ENCODE measurements at regions not wholly inside any gene's neighbourhood (a gene's known extent, or its start where the extent isn't known, plus 50 kb on each side); places are given as distances from the start of the nearest gene placed in this dataset.
"Not testable (repeated sequence)": the region's sequence is repeated elsewhere in the genome, so short reads cannot be mapped to it uniquely, and the experiment has no call there.

DNA sequence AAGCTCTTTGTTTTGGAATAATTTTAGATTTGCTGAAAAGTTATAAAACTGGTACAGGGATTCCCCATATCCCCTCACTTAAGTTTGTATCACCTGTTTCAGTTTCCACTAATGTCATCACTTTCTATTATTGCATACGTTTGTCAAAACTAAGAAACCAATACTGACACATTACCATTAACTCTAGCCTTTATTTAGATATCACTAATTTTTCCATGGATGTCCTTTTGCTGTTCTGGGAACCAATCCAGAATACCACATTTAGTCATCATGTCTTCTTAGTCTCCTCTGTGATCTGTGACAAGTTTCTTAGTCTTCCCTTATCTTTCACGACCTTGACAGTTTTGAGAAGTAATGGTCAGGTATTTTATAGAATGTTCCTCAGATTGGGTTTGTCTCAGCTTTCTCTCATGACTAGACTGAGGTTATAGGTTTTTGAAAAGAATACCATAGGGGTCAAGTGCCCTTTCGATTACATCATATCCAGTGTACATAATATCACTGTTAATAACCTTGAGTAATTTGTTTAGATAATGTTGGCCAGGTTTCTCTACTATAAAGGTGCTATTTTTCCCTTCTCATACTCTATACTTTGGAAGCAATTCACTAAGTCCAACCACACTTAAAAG, 51.9 kb upstream of the NMUR2 start:
- no peak for DNase-seq

- DNase-seq, result no peak
These were observed 57.1 kb upstream of the NMUR2 start for GRCh38 chr5:152462021-152462721.

- no peak for DNase-seq
These were observed 59.0 kb upstream of the NMUR2 start for GRCh38 chr5:152464048-152464447.

DNA sequence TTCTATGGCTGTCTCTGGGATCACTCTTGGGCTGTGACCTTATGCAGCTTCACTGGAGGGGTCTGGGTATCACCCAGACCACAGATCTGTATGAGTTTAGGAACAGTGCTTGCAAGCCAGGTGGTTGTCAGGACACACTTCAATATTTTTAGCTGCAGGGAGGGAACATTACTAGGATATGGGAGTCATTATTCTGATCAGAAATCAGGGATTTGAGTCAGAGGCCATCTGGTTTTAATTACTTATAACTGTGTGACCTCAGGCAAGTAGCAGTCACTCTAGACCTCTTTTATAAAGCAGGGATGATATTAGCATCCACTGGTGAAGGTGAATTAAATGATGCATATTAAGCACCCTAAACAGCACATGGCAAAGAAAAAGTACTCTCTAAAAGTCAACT, 60.1 kb upstream of the NMUR2 start:
- DNase-seq, result no peak

GRCh38 chr5:152466085-152466745, 61.1 kb upstream of the NMUR2 start:
- DNase-seq, result no peak

DNA sequence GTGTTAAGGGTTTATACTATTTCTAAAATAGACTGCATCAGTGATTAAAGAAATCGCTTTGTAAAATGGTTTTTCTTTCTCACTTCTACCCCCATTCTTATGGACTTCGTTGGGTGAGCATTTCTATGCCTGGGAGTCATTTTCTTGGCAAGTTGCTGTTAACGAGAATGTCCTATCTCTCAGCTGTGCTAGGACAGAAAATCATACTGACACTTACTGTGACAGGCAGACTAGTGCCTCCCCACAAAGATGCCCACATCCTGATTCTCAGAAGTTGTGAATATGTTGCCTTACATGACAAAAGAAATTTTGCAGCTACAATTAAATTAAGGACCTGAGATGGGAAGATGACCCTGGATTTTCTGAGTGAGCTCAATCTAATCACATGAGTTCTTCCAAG, 65.1 kb upstream of the NMUR2 start:
- no peak for DNase-seq

DNA sequence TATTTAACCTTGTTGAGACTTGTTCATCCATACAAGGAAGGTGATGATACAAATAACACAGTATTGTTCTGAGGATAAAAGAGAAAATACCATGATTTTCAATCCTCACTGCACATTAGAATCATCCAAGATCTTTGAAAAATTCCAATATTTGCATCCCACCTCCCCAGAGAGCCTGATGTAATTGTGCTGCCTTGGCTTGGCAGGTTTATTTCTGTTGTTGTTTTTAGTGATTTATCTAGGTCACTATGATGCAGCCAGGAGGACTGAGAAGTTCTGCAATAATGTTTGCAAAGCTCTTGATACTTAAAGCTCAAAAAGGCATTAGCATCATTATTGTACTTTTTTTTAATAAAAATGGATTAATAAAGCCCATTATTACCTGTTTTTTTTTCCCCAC, 67.0 kb upstream of the NMUR2 start:
- DNase-seq, result no peak

DNA sequence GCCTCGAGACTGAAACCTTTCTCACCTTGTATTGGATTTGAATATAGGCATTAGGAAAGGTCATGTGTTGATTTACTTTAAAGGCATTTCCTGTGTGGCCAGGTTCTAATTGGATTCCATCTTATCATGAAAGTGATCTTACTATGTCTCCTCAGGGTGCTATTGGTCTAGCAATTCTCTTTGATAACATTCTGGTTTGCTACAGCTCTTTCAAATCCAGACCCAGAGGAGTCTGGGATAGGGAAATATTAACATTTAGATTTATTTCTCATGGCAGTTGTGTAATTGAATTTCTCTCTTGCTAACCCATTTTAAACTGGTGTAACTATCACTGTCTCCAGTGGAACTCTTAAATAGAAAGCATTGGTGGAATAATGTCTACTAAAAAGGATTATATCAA, 69.9 kb upstream of the NMUR2 start:
- no peak for DNase-seq

- DNase-seq, result no peak
These were observed 72.5 kb upstream of the NMUR2 start for GRCh38 chr5:152477536-152477935.

GRCh38 chr5:152479866-152480265, 74.8 kb upstream of the NMUR2 start:
- not testable (repeated sequence) for DNase-seq

DNA sequence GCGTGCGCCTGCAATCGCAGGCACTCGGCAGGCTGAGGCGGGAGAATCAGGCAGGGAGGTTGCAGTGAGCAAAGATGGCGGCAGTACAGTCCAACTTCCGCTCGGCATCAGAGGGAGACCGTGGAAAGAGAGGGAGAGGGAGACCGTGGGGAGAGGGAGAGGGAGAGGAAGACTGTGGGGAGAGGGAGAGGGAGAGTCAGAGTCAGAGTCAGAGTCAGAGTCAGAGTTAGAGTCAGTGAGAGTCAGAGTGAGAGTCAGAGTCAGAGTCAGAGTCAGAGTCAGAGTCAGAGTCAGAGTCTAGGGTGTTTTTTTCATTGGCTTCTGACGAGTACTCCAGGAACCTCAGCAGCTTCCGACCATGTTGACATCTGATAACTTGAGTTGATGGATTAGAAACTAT, 75.6 kb upstream of the NMUR2 start:
- not testable (repeated sequence) for DNase-seq

DNA sequence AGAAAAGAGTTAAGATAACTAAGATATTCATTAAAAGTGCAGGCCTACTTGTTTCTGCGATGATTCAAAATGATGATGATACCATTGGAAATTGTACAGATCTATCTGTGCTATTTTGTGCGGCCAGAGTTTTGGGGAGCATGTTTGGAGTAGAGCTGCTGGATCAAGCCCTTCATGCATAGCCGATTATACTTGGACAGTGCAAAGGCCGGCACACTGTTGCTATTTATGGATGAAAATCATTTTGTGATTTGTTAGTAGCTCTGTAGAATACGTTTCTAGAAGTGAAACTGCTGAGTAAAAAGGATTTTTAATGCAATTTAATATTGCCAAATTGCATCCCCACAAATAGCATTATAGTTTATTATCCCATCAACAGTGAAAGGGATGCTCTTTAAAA, 82.1 kb upstream of the NMUR2 start:
- no peak for DNase-seq

- no peak for DNase-seq
These were observed 83.8 kb upstream of the NMUR2 start for GRCh38 chr5:152488869-152489268.

DNA sequence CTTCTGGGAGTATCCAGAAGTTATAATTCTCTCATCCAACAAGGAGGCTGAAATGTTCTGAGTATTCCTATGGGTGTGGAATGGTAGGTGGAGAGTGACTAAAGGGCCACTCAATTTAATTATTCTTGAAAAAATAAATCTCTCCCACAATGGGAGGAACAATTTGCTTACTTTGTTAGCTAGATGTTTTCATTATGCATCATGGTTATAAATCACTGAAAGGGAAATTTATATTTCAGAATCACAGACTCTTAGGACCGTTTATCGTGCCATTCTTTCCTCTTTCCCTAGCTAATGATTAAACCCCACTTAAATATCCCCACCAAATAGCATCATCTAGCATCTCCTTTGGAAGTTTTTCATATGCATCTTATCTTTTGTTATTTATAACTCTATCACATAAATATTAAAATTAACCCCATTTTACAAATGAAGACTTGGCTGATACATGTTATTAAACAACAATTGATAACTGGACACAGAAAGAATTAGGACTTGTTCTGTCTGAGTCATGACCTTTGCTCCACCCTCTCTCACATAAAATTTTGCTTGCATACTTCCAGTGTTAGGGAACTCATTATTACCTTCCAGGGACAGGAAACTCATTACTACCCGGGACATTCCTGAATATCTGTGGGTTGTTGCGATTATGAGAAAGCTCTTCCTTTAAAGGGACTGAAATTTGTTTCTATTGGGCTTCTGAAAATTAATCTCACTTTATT, 94.9 kb upstream of the NMUR2 start:
- no peak for DNase-seq

DNA sequence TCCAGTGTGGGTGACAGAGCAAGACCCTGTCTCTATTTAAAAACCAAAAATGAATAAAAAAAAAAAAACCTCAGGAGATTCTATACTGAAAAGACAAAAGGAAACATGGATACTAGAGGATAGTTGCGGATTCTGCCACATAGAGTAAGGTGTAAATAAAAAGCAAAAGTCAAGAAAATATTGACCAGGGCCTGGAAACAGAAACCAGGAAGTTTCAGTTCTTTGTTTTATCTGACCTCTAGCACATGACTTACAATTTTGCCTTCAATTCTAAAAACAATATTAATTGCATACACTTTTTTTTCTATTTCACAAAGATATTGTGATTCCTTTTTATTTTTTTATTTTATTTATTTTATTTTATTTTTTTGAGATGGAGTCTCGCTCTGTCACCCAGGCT, 96.2 kb upstream of the NMUR2 start:
- no peak for DNase-seq

DNA sequence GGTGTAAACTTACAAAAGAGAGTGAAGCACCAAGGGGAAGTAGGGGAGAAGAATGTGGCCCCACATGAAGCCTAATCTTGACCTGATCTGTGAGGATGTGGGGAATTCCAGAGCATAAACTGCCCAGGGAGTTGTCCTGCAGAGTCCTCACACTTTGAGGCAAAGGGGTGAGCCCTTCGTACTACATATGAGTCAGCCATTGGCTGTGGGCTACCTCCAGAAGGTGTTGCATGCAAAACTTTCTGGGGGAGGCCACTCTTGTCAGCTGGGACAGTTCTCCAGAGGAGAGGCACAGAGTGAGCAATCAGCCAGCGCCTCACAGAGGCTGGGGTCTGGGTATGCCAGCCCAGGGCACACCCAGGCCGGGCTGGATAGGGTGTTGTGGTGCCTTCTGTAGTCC, 98.1 kb upstream of the NMUR2 start:
- DNase-seq, result no peak

DNA sequence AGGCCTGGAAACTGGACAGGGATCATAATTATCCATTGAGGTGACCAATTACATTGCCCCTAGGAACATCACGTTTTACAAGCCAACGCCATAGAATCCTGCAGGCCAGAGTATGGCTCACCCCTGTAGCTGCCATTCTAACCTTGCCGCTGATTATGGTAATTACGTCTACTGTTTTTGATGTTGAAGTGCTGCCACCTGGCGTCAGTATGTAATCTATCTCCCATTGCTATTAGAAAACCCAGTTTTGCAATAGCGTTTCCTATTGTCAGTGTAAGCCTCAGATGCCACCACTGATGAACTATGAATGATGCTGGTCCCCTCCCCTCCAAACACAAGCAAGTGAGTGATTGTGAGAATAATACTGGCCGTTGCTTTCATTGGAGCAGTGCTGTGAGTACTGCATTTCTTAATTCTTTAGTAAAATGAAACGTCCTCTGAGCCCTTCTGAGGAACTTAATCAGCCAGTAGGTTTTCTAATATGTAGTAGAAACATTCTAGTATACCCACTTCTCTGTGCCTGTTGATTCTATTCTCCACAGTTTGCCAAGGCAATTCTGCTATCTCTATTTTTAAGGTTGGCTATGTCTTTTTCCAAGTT, 100.5 kb upstream of the NMUR2 start:
- DNase-seq, result peak; percentile 19 to 57

- no peak for DNase-seq
These were observed 106.0 kb upstream of the NMUR2 start for GRCh38 chr5:152511120-152511519.

DNA sequence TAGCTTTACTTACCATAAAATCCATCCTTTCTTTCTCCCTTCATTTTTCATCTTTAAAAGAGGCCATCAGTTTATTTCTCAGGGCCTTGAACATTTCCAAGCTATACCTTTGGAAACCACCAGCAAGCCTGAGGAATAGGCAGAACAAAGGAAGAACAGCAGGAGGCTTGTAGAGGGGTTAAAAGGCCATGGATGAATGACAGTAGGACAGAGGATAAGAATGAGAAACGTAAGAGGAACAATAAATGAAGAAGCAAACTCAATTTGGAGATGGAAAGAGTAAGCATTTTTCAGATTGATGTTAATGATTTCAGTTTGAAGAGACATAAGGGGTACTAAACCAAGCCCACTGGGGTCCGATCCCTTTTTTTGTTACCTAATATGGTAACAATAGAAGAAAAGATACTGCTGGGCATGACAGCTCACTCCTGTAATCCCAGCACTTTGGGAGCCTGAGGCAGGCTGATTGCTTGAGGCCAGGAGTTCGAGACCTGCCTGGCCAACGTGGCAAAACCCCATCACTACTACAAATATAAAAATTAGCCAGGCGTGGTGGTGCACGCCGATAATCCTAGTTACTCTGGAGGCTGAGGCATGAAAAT, 106.6 kb upstream of the NMUR2 start:
- no peak for DNase-seq

- peak in 1 of 2 experiments; percentile 45 for DNase-seq
These were observed 109.8 kb upstream of the NMUR2 start for GRCh38 chr5:152514827-152515397.

GRCh38 chr5:152523964-152524363, 118.9 kb upstream of the NMUR2 start:
- DNase-seq, result no peak

GRCh38 chr5:152527358-152528052, 122.4 kb upstream of the NMUR2 start:
- DNase-seq, result no peak

All from NCI-H526 (cell line).